Sigmoid colon (tissue), 3 donors: ENCODE measurements at regions not wholly inside any gene's neighbourhood (a gene's known extent, or its start where the extent isn't known, plus 50 kb on each side); places are given as distances from the start of the nearest gene placed in this dataset.

Experiments
- POLR2A ChIP-seq, 2 donors: fragments of 450-650 bp; IDR thresholded peaks; one replicate each; pipeline ENCODE4 v1.6.1; 2016; ENCODE audit warnings: antibody characterized with exemption in 2 of 2, mild to moderate bottlenecking in 2 of 2, moderate library complexity in 2 of 2
- TF ChIP-seq, protein P1 (sequence below), 4 experiments: fragments of 450-650 bp in 3 of 4; fragments of 200-600 bp in 1 of 4; IDR thresholded peaks; one replicate each; pipeline ENCODE4 v1.5.1; 2016 to 2019; ENCODE audit warnings: antibody characterized with exemption in 4 of 4, mild to moderate bottlenecking in 3 of 4, moderate library complexity in 2 of 4

DNA sequence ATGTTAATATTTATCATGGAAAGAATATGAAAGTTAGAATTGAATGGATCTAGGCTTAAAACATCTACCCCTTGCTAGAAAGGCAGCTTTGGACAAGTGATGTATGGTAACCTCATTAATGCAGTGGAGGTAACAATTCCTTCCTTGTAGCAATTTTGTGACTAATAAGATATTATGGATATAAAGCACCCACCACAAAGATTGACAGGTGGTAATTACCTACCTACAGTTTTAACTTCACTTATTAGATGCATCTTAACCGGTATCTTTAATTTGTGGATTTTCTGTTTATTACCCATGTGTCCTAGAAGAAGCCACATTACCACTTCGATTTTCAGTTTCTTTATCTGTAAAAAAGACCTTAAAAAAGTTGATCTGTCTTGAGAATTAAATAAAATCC lies 367.0 kb downstream of the DSC3 start:
- TF ChIP-seq, protein P1, sequence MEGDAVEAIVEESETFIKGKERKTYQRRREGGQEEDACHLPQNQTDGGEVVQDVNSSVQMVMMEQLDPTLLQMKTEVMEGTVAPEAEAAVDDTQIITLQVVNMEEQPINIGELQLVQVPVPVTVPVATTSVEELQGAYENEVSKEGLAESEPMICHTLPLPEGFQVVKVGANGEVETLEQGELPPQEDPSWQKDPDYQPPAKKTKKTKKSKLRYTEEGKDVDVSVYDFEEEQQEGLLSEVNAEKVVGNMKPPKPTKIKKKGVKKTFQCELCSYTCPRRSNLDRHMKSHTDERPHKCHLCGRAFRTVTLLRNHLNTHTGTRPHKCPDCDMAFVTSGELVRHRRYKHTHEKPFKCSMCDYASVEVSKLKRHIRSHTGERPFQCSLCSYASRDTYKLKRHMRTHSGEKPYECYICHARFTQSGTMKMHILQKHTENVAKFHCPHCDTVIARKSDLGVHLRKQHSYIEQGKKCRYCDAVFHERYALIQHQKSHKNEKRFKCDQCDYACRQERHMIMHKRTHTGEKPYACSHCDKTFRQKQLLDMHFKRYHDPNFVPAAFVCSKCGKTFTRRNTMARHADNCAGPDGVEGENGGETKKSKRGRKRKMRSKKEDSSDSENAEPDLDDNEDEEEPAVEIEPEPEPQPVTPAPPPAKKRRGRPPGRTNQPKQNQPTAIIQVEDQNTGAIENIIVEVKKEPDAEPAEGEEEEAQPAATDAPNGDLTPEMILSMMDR (IDR thresholded peaks at IDR 0.05), result no peak
- TF ChIP-seq POLR2A (IDR thresholded peaks at IDR 0.05), result no peak
